Panc1 (cell line): ENCODE measurements at regions not wholly inside any gene's neighbourhood (a gene's known extent, or its start where the extent isn't known, plus 50 kb on each side); places are given as distances from the start of the nearest gene placed in this dataset.

Experiments used
- ATAC-seq: fragments of 200-7000 bp; cut with Tn5 transposase; 2 replicates; pipeline ENCODE4 v1.9.1; 2020; ENCODE audit warnings: mild to moderate bottlenecking, moderate library complexity
- BruUV-seq: library from RNA; stranded (reverse); fragments of 400-500 nt; replicated peaks from 2 replicates; lab custom pipeline; 2021; lab: Mats Ljungman, UMichigan
- CTCF ChIA-PET: fragments of 300-600 bp; sonication (Branson Sonifier 250); formaldehyde crosslinking; loops from one replicate; lab custom pipeline; 2022; ENCODE audit warnings: antibody characterized with exemption; lab: Charles Lee
- POLR2A ChIA-PET: fragments of 300-600 bp; sonication (Branson Sonifier 250); formaldehyde crosslinking; loops from one replicate; lab custom pipeline; 2022; ENCODE audit warnings: antibody characterized with exemption; lab: Charles Lee
- DNase-seq: peaks from one replicate; pipeline ENCODE4 v3.0.0-alpha.2; 2010; ENCODE audit warnings: low read depth, low spot score
- H3K27ac ChIP-seq: 2 replicates; pipeline ENCODE4 v1.5.1; 2011; ENCODE audit warnings: mild to moderate bottlenecking, low read length, inconsistent platforms
- H3K27me3 ChIP-seq: fragments of 200-500 bp; sonication (Bioruptor generic); 2 replicates; pipeline ENCODE4 v1.6.0; 2014; ENCODE audit warnings: low read length, inconsistent platforms; ENCODE audit not compliant: control insufficient read depth, insufficient read depth
- H3K36me3 ChIP-seq: fragments of 200-500 bp; sonication (Bioruptor generic); 2 replicates; pipeline ENCODE4 v1.5.1; 2014; ENCODE audit warnings: inconsistent platforms, mild to moderate bottlenecking, low read length, moderate library complexity; ENCODE audit not compliant: control insufficient read depth, insufficient read depth
- H3K4me1 ChIP-seq: 2 replicates; pipeline ENCODE4 v1.5.1; 2011; ENCODE audit warnings: inconsistent platforms, mild to moderate bottlenecking, low read length, moderate library complexity; ENCODE audit not compliant: control insufficient read depth, insufficient read depth
- H3K4me3 ChIP-seq, 2 experiments: 2 replicates each; pipeline ENCODE4 v1.5.1; 2011 to 2012; ENCODE audit warnings: low read depth in 2 of 2, low read length in 2 of 2, mild to moderate bottlenecking in 2 of 2, inconsistent platforms in 1 of 2, moderate library complexity in 1 of 2
- H3K9me3 ChIP-seq: fragments of 200-500 bp; sonication (Bioruptor generic); 2 replicates; pipeline ENCODE4 v1.5.1; 2014; ENCODE audit warnings: low read depth, mild to moderate bottlenecking, inconsistent platforms, low read length, moderate library complexity; ENCODE audit not compliant: control insufficient read depth, insufficient read depth
- POLR2AphosphoS5 ChIP-seq: IDR thresholded peaks from 2 replicates; pipeline ENCODE4 v1.6.1; 2012; ENCODE audit warnings: mild to moderate bottlenecking, low read depth, low read length, moderate library complexity
- SIN3A ChIP-seq: IDR thresholded peaks from 2 replicates; pipeline ENCODE4 v1.6.1; 2012; ENCODE audit warnings: low read depth, mild to moderate bottlenecking, low read length, moderate library complexity, borderline replicate concordance; ENCODE audit not compliant: insufficient read depth
- TCF7L2 ChIP-seq: IDR thresholded peaks from 2 replicates; pipeline ENCODE4 v1.6.1; 2011; ENCODE audit warnings: mild to moderate bottlenecking, low read depth, low read length, inconsistent platforms
- in situ Hi-C: cut with HindIII; loops from 2 replicates; pipeline ENCODE4 v1.10.0; 2016; ENCODE audit warnings: low sequenced_read_pairs, low pct_unique_long_range_greater_than_20kb
- intact Hi-C: fragments of 100-400 bp; cut with micrococcal nuclease; formaldehyde crosslinking; loops from one replicate; pipeline ENCODE4 v1.10.0; 2022; ENCODE audit not compliant: unreplicated experiment
- TF ChIP-seq, protein P1 (sequence below), 2 experiments: IDR thresholded peaks; 2 replicates each; pipeline ENCODE4 v1.6.1; 2011 to 2012; ENCODE audit warnings: low read depth in 2 of 2, control low read depth in 1 of 2, low read length in 1 of 2, mild to moderate bottlenecking in 1 of 2, moderate library complexity in 1 of 2; ENCODE audit not compliant: insufficient read depth in 1 of 2
- TF ChIP-seq, protein P2 (sequence below): fragments of 450-650 bp; IDR thresholded peaks from 2 replicates; pipeline ENCODE4 v1.5.1; 2017; ENCODE audit warnings: mild to moderate bottlenecking

DNA sequence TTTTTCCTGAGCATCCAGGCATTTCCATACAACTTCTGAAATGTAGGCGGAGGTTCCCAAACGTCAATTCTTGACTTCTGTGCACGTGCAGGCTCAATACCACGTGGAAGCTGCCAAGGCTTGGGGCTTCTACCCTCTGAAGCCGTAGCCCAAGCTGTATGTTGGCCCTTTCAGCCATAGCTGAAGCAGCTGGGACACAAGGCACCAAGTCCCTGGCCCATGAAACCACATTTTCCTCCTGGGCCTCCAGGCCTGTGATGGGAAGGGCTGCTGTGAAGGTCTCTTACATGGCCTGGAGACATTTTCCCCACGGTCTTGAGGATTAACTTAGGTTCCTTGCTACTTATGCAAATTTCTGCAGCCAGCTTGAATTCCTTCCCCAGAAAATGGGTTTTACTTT, 103.6 kb downstream of the NREP start:
- in situ Hi-C loops (no loop called here), intact Hi-C loops (no loop called here)
- ChIA-PET POLR2A (no interaction called here), CTCF (no interaction called here)
- Histone ChIP-seq H3K27ac (no peak overlapping the region), H3K4me1 (no peaks in the 10 kb centered on the region), H3K36me3 (no peaks in the 10 kb centered on the region), H3K27me3 (no peaks in the 10 kb centered on the region), H3K4me3 (no peak overlapping the region), H3K9me3 (no peaks in the 10 kb centered on the region)
- ATAC-seq (no peak), DNase-seq (no peak)
- TF ChIP-seq, protein P1, sequence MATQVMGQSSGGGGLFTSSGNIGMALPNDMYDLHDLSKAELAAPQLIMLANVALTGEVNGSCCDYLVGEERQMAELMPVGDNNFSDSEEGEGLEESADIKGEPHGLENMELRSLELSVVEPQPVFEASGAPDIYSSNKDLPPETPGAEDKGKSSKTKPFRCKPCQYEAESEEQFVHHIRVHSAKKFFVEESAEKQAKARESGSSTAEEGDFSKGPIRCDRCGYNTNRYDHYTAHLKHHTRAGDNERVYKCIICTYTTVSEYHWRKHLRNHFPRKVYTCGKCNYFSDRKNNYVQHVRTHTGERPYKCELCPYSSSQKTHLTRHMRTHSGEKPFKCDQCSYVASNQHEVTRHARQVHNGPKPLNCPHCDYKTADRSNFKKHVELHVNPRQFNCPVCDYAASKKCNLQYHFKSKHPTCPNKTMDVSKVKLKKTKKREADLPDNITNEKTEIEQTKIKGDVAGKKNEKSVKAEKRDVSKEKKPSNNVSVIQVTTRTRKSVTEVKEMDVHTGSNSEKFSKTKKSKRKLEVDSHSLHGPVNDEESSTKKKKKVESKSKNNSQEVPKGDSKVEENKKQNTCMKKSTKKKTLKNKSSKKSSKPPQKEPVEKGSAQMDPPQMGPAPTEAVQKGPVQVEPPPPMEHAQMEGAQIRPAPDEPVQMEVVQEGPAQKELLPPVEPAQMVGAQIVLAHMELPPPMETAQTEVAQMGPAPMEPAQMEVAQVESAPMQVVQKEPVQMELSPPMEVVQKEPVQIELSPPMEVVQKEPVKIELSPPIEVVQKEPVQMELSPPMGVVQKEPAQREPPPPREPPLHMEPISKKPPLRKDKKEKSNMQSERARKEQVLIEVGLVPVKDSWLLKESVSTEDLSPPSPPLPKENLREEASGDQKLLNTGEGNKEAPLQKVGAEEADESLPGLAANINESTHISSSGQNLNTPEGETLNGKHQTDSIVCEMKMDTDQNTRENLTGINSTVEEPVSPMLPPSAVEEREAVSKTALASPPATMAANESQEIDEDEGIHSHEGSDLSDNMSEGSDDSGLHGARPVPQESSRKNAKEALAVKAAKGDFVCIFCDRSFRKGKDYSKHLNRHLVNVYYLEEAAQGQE (IDR thresholded peaks at IDR 0.05; ENCODE audit: insufficient read depth in 1 of 2, low read depth in 2 of 2, low read length in 1 of 2) = no peak
- TF ChIP-seq, protein P2, sequence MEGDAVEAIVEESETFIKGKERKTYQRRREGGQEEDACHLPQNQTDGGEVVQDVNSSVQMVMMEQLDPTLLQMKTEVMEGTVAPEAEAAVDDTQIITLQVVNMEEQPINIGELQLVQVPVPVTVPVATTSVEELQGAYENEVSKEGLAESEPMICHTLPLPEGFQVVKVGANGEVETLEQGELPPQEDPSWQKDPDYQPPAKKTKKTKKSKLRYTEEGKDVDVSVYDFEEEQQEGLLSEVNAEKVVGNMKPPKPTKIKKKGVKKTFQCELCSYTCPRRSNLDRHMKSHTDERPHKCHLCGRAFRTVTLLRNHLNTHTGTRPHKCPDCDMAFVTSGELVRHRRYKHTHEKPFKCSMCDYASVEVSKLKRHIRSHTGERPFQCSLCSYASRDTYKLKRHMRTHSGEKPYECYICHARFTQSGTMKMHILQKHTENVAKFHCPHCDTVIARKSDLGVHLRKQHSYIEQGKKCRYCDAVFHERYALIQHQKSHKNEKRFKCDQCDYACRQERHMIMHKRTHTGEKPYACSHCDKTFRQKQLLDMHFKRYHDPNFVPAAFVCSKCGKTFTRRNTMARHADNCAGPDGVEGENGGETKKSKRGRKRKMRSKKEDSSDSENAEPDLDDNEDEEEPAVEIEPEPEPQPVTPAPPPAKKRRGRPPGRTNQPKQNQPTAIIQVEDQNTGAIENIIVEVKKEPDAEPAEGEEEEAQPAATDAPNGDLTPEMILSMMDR = no peak
- TF ChIP-seq TCF7L2 = no peak
- no TSS peak for BruUV-seq

DNA sequence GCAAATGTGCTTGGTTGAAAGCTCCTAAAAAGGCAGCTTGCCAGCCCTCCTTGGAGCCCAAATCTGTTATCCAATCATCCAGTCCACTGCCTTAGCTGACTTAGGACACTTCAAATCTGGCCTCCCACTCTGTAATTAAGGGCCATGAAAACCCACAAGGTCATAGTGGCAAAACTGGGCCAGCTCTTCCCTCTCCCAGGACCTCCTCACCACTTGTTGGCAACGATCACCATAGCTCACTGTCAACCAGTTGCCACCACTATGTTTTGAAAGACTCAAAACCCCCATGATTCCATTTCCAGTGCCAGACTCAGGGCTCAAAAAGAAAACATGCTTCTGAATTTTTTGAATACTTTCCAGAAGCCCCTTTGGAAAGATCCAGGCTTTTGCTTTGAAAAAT, 107.5 kb downstream of the NREP start:
- BruUV-seq = no TSS peak
- in situ Hi-C loops (no loop called here), intact Hi-C loops (no loop called here)
- ATAC-seq = no peak
- no peak overlapping the region for H3K4me3 ChIP-seq
- ChIA-PET POLR2A (no interaction called here), CTCF (no interaction called here)
- no peaks in the 10 kb centered on the region for H3K4me1 ChIP-seq
- H3K36me3 ChIP-seq = no peaks in the 10 kb centered on the region
- H3K27ac ChIP-seq = no peak overlapping the region
- TF ChIP-seq SIN3A = no peak
- no peak for TF ChIP-seq POLR2AphosphoS5
- TF ChIP-seq, protein P2 = no peak
- no peak for TF ChIP-seq TCF7L2
- TF ChIP-seq, protein P1 (IDR thresholded peaks at IDR 0.05; ENCODE audit: insufficient read depth in 1 of 2, low read depth in 2 of 2, low read length in 1 of 2) = no peak
- no peaks in the 10 kb centered on the region for H3K9me3 ChIP-seq
- no peaks in the 10 kb centered on the region for H3K27me3 ChIP-seq
- DNase-seq = no peak
